Muscle of back (tissue), 3 donors: ENCODE measurements at regions not wholly inside any gene's neighbourhood (a gene's known extent, or its start where the extent isn't known, plus 50 kb on each side); places are given as distances from the start of the nearest gene placed in this dataset.

Source experiments
- DNase-seq, 3 donors: peaks; one replicate each; pipeline versions ENCODE4 v3.0.0 to v3.0.0-alpha.2; 2013

DNA sequence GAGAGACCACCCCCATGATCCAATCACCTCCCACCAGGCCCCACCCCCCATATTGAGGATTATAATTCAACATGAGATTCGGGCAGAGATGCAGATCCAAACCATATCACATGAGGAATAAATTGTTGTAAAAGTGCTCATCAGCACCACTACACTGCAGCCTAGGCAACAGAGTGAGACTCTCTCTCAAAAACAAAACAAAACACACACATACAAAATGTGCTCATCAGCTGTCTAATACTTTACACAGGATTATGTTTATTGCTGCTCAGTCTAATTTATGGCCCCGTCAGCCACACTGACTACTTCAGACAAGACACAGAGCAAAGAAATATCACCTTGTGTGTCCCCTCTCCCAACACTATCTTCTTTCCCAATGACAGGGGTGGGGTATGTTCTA lies 72.9 kb upstream of the PPM1J start:
- DNase-seq, result no peak

- DNase-seq, result no peak
These were observed 67.9 kb upstream of the PPM1J start for GRCh38 chr1:112783059-112783458.

DNA sequence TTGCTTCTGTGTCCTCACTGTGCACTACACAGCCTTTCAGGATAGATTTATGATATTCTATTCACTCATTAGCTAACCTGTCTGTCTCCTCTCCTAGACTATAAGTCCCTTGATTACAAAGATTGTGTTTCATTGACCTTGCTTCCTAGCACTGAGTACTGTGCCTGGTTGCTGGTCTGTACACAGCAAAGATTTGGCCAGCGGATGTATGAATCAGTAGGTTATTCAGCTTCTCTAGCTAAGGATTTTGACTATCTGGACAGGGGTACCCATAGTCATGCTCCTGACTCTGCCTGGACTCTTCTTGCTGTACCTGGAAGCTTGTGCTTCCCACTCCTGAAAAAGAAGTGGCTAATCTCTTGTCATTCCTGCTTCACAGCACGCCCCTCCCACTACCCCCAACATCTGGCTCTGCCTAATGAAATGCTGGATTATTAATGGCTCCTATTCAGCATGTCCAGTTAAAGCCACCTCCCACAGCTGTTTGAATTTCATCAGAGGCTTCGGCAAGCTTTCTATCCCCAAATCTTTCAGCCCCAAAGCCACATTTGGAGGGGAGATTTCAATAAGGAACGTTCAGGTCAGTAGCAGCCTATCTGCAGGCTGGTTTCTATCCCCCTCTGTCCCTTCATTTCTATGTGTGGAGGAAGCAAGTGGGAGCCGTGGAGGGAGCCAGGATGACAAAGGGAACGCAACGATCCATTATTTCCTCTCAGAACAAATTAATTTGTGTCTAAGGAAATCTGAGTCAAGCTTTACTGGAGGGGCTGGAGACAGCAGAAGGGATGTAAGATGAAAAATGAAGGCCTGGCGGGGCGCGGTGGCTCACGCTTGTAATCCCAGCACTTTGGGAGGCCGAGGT lies 64.8 kb upstream of the PPM1J start:
- no peak for DNase-seq

GRCh38 chr1:112778137-112778536 lies 63.0 kb upstream of the PPM1J start:
- no peak for DNase-seq

- no peak for DNase-seq
These were observed 61.6 kb upstream of the PPM1J start for GRCh38 chr1:112776688-112777087.

DNA sequence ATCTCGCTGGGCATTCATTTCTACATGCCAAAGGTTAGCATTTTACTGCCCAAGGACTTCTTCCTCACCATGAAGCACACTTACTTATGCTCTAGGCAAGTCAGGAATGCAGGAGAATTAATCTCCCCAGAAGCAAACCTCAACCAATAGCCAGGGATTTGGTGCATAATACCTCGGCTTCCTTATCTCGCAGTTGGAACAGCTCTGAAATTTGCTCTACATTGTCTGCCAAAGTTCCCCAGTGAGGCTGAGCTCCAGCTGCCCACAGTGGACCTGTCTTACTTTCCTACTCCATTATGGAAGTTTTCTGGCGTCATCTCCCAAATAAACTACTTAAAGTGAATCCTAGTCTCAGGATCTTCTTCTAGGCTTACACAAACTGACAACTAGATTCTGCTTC lies 57.6 kb upstream of the PPM1J start:
- DNase-seq, result no peak

- no peak for DNase-seq
These were observed 55.6 kb upstream of the PPM1J start for GRCh38 chr1:112770724-112771123.

DNA sequence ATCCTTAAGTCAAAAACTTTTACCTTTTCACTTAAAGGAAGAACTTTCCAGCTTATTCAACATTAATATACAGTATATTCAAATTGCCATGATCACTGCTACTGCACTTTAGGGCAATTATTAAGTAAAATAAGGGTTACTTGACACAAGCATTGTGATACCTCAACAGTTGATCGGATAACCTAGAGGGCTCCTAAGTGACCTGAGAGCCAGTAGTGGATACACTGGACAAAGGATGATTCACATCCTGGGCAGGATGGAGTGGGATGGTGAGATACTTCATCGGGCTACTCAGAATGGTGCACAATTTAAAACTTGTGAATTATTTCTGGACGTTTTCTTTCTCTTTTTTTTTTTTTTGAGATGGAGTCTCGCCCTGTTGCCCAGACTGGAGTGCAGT lies 54.5 kb upstream of the PPM1J start:
- no peak for DNase-seq

GRCh38 chr1:112767646-112768045 lies 52.5 kb upstream of the PPM1J start:
- DNase-seq, result no peak
